ENCODE measurements at regions not wholly inside any gene's neighbourhood (a gene's known extent, or its start where the extent isn't known, plus 50 kb on each side); places are given as distances from the start of the nearest gene placed in this dataset.

GRCh38 chr2:228245601-228246000 lies 64.1 kb upstream of the SPHKAP start:
- intact Hi-C loops (cut with DNase I): no loop called here
- Histone ChIP-seq H3K9me3 (no peaks in the 10 kb centered on the region), H3K4me1 (no peaks in the 10 kb centered on the region), H3K9ac (ENCODE audit: low read depth in 2 of 2, low read length in 2 of 2) (no peak overlapping the region), H3K27ac (no peak overlapping the region), H3K36me3 (no peaks in the 10 kb centered on the region), H3K27me3 (no peaks in the 10 kb centered on the region), H3K4me3 (no peak overlapping the region)
- DNase-seq: no peak
- TF ChIP-seq CTCF (IDR thresholded peaks at IDR 0.05): no peak

- DNase-seq: no peak
- H3K9ac ChIP-seq (ENCODE audit: low read depth in 2 of 2, low read length in 2 of 2): no peak overlapping the region
- H3K27me3 ChIP-seq: no peaks in the 10 kb centered on the region
- H3K4me3 ChIP-seq: no peak overlapping the region
- no peak overlapping the region for H3K27ac ChIP-seq
- no peak for TF ChIP-seq CTCF (IDR thresholded peaks at IDR 0.05)
- no peaks in the 10 kb centered on the region for H3K36me3 ChIP-seq
- no peaks in the 10 kb centered on the region for H3K9me3 ChIP-seq
- intact Hi-C loops (cut with DNase I): no loop called here
- no peaks in the 10 kb centered on the region for H3K4me1 ChIP-seq
These were observed 61.1 kb upstream of the SPHKAP start for GRCh38 chr2:228242591-228242990.

- intact Hi-C loops (cut with DNase I): no loop called here
- H3K27me3 ChIP-seq: no peaks in the 10 kb centered on the region
- H3K4me3 ChIP-seq: no peak overlapping the region
These were observed 58.5 kb upstream of the SPHKAP start for GRCh38 chr2:228239907-228240561.

GRCh38 chr2:228239207-228239906 lies 57.9 kb upstream of the SPHKAP start:
- H3K36me3 ChIP-seq: no peaks in the 10 kb centered on the region
- H3K9me3 ChIP-seq: no peaks in the 10 kb centered on the region
- no peak for DNase-seq
- H3K4me1 ChIP-seq: no peaks in the 10 kb centered on the region
- intact Hi-C loops (cut with DNase I): no loop called here
- no peaks in the 10 kb centered on the region for H3K27me3 ChIP-seq
- no peak for TF ChIP-seq CTCF (IDR thresholded peaks at IDR 0.05)
- no peak overlapping the region for H3K4me3 ChIP-seq
- no peak overlapping the region for H3K27ac ChIP-seq
- no peak overlapping the region for H3K9ac ChIP-seq (ENCODE audit: low read depth in 2 of 2, low read length in 2 of 2)

More at GRCh38 chr2:228239907-228240561, 58.5 kb upstream of the SPHKAP start:
- H3K36me3 ChIP-seq: no peaks in the 10 kb centered on the region
- no peak overlapping the region for H3K9ac ChIP-seq (ENCODE audit: low read depth in 2 of 2, low read length in 2 of 2)
- H3K27ac ChIP-seq: no peak overlapping the region
- TF ChIP-seq CTCF (IDR thresholded peaks at IDR 0.05): no peak
- no peaks in the 10 kb centered on the region for H3K4me1 ChIP-seq
- H3K9me3 ChIP-seq: no peaks in the 10 kb centered on the region
- DNase-seq: no peak
